CD4-positive, alpha-beta T cell (primary cell): ENCODE measurements at regions not wholly inside any gene's neighbourhood (a gene's known extent, or its start where the extent isn't known, plus 50 kb on each side); places are given as distances from the start of the nearest gene placed in this dataset.

Source experiments
- ATAC-seq: fragments of 200-7000 bp; cut with Tn5 transposase; one replicate; pipeline ENCODE4 v1.10.0; 2022; ENCODE audit warnings: mild to moderate bottlenecking; ENCODE audit not compliant: poor library complexity
- CTCF ChIA-PET: fragments of 350-600 bp; sonication (Branson Sonifier 250); formaldehyde crosslinking; loops from one replicate; lab custom pipeline; 2021; ENCODE audit warnings: antibody characterized with exemption, inconsistent platforms; lab: Charles Lee
- POLR2A ChIA-PET: fragments of 350-600 bp; sonication (Branson Sonifier 250); formaldehyde crosslinking; loops from one replicate; lab custom pipeline; 2021; ENCODE audit warnings: antibody characterized with exemption, inconsistent platforms; lab: Charles Lee
- DNase-seq, 14 experiments: peaks; one replicate each; pipeline ENCODE4 v3.0.0-alpha.2; 2013 to 2020; ENCODE audit warnings: mixed read lengths in 2 of 14
- H3K27ac ChIP-seq, 2 donors: one replicate each; pipeline versions ENCODE4 v1.5.1 to v1.7.0; 2013; ENCODE audit warnings: low read length in 2 of 2, low read depth in 1 of 2, mild to moderate bottlenecking in 1 of 2
- H3K27me3 ChIP-seq, 2 experiments: 1 replicate in 1 of 2; 2 replicates in 1 of 2; pipeline versions ENCODE4 v1.6.1 to v1.7.0; 2013; ENCODE audit warnings: low read length in 2 of 2, control low read depth in 1 of 2, mild to moderate bottlenecking in 1 of 2, moderate library complexity in 1 of 2; ENCODE audit not compliant: insufficient read depth in 2 of 2, control insufficient read depth in 1 of 2
- H3K36me3 ChIP-seq: one replicate; pipeline ENCODE4 v1.6.1; 2013; ENCODE audit warnings: low read length, control low read depth; ENCODE audit not compliant: insufficient read depth
- H3K4me1 ChIP-seq: one replicate; pipeline ENCODE4 v1.6.1; 2013; ENCODE audit warnings: low read length, control low read depth; ENCODE audit not compliant: insufficient read depth
- H3K4me3 ChIP-seq: one replicate; pipeline ENCODE4 v1.5.1; 2013; ENCODE audit warnings: mild to moderate bottlenecking, low read length, moderate library complexity
- H3K9me3 ChIP-seq, 2 experiments: 1 replicate in 1 of 2; 2 replicates in 1 of 2; pipeline versions ENCODE4 v1.6.1 to v1.7.0; 2013; ENCODE audit warnings: low read length in 2 of 2, mild to moderate bottlenecking in 2 of 2, control low read depth in 1 of 2, moderate library complexity in 1 of 2; ENCODE audit not compliant: control insufficient read depth in 1 of 2, insufficient read depth in 1 of 2
- H3K27ac Mint-ChIP-seq: one replicate; pipeline ENCODE4 v1.8.0; 2020; ENCODE audit warnings: mixed read lengths
- H3K27me3 Mint-ChIP-seq: one replicate; pipeline ENCODE4 v1.8.0; 2021; ENCODE audit warnings: mixed read lengths
- H3K36me3 Mint-ChIP-seq: one replicate; pipeline ENCODE4 v1.8.0; 2021; ENCODE audit warnings: low read depth, mixed read lengths
- H3K4me1 Mint-ChIP-seq: one replicate; pipeline ENCODE4 v1.8.0; 2021; ENCODE audit warnings: low read depth, mixed read lengths
- H3K4me3 Mint-ChIP-seq: one replicate; pipeline ENCODE4 v1.8.0; 2020; ENCODE audit warnings: mild to moderate bottlenecking, mixed read lengths
- H3K9me3 Mint-ChIP-seq: one replicate; pipeline ENCODE4 v1.8.0; 2020; ENCODE audit warnings: mixed read lengths
- intact Hi-C, 2 experiments: fragments of 100-400 bp; cut with DNase I in 1 of 2; cut with micrococcal nuclease in 1 of 2; formaldehyde crosslinking; loops; one replicate each; pipeline versions ENCODE4 v1.15.1 to v1.9.0; 2023 to 2025; cut with DNase I, micrococcal nuclease
- TF ChIP-seq, protein P1 (sequence below): fragments of 200-600 bp; IDR thresholded peaks from one replicate; pipeline ENCODE4 v1.8.0; 2022; ENCODE audit warnings: antibody characterized with exemption, mild to moderate bottlenecking

- no peak for DNase-seq
- intact Hi-C loops = no loop called here
- no peaks in the 10 kb centered on the region for H3K9me3 Mint-ChIP-seq
- POLR2A ChIA-PET = no interaction called here
- Histone ChIP-seq H3K27ac (no peak overlapping the region), H3K4me3 (no peak overlapping the region), H3K36me3 (no peaks in the 10 kb centered on the region), H3K4me1 (peaks cover 42% of the 10 kb centered on the region), H3K9me3 (no peaks in the 10 kb centered on the region), H3K27me3 (no peaks in the 10 kb centered on the region)
- H3K4me1 Mint-ChIP-seq = peaks cover 32% of the 10 kb centered on the region
- no peak overlapping the region for H3K27ac Mint-ChIP-seq
- TF ChIP-seq, protein P1, sequence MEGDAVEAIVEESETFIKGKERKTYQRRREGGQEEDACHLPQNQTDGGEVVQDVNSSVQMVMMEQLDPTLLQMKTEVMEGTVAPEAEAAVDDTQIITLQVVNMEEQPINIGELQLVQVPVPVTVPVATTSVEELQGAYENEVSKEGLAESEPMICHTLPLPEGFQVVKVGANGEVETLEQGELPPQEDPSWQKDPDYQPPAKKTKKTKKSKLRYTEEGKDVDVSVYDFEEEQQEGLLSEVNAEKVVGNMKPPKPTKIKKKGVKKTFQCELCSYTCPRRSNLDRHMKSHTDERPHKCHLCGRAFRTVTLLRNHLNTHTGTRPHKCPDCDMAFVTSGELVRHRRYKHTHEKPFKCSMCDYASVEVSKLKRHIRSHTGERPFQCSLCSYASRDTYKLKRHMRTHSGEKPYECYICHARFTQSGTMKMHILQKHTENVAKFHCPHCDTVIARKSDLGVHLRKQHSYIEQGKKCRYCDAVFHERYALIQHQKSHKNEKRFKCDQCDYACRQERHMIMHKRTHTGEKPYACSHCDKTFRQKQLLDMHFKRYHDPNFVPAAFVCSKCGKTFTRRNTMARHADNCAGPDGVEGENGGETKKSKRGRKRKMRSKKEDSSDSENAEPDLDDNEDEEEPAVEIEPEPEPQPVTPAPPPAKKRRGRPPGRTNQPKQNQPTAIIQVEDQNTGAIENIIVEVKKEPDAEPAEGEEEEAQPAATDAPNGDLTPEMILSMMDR = no peak
- H3K4me3 Mint-ChIP-seq = no peak overlapping the region
- H3K27me3 Mint-ChIP-seq = no peaks in the 10 kb centered on the region
- no peaks in the 10 kb centered on the region for H3K36me3 Mint-ChIP-seq
- CTCF ChIA-PET = no interaction called here
- ATAC-seq = no peak
Observed at GRCh38 chr9:124205686-124206352, 51.9 kb upstream of the NEK6 start.

- no peak overlapping the region for H3K27ac ChIP-seq
- H3K27ac Mint-ChIP-seq = no peak overlapping the region
- no peak for DNase-seq
- H3K9me3 Mint-ChIP-seq = no peaks in the 10 kb centered on the region
- peaks cover 42% of the 10 kb centered on the region for H3K4me1 ChIP-seq
- TF ChIP-seq, protein P1 = no peak
- H3K4me3 ChIP-seq = no peak overlapping the region
- intact Hi-C loops = no loop called here
- H3K27me3 ChIP-seq = no peaks in the 10 kb centered on the region
- ChIA-PET CTCF (no interaction called here), POLR2A (no interaction called here)
- H3K36me3 ChIP-seq = no peaks in the 10 kb centered on the region
- H3K4me1 Mint-ChIP-seq = peaks cover 32% of the 10 kb centered on the region
- no peaks in the 10 kb centered on the region for H3K27me3 Mint-ChIP-seq
- H3K4me3 Mint-ChIP-seq = no peak overlapping the region
- no peak for ATAC-seq
- H3K36me3 Mint-ChIP-seq = no peaks in the 10 kb centered on the region
- H3K9me3 ChIP-seq = no peaks in the 10 kb centered on the region
Observed at GRCh38 chr9:124206391-124206790, 51.4 kb upstream of the NEK6 start.
